H9 (cell line): ENCODE measurements at regions not wholly inside any gene's neighbourhood (a gene's known extent, or its start where the extent isn't known, plus 50 kb on each side); places are given as distances from the start of the nearest gene placed in this dataset.

ENCODE experiments used
- DNase-seq: peaks from one replicate; pipeline ENCODE4 v3.0.0-alpha.2; 2017
- H2AFZ ChIP-seq: one replicate; pipeline ENCODE4 v1.6.1; 2013; ENCODE audit warnings: mild to moderate bottlenecking, low read length, control low read depth, moderate library complexity
- H2AK5ac ChIP-seq: 2 replicates; pipeline ENCODE4 v1.6.1; 2013; ENCODE audit warnings: low read length, control low read depth, mixed read lengths; ENCODE audit not compliant: insufficient read length
- H2BK120ac ChIP-seq: one replicate; pipeline ENCODE4 v1.6.1; 2013; ENCODE audit warnings: low read depth, mild to moderate bottlenecking, low read length, control low read depth, inconsistent platforms; ENCODE audit not compliant: poor library complexity, severe bottlenecking
- H2BK12ac ChIP-seq: 2 replicates; pipeline ENCODE4 v1.6.1; 2013; ENCODE audit warnings: low read length, control low read depth, mixed read lengths, low read depth; ENCODE audit not compliant: insufficient read length
- H2BK15ac ChIP-seq: 2 replicates; pipeline ENCODE4 v1.6.1; 2013; ENCODE audit warnings: low read depth, low read length, control low read depth
- H2BK20ac ChIP-seq: one replicate; pipeline ENCODE4 v1.6.1; 2013; ENCODE audit warnings: low read depth, mild to moderate bottlenecking, low read length, control low read depth, inconsistent platforms; ENCODE audit not compliant: poor library complexity, severe bottlenecking
- H2BK5ac ChIP-seq: 2 replicates; pipeline ENCODE4 v1.6.1; 2013; ENCODE audit warnings: low read length, control low read depth, mixed read lengths; ENCODE audit not compliant: insufficient read length
- H3K14ac ChIP-seq: 2 replicates; pipeline ENCODE4 v1.6.1; 2013; ENCODE audit warnings: low read length, control low read depth; ENCODE audit not compliant: insufficient read depth
- H3K18ac ChIP-seq: 2 replicates; pipeline ENCODE4 v1.6.1; 2013; ENCODE audit warnings: low read depth, mild to moderate bottlenecking, mixed read lengths, low read length, control low read depth; ENCODE audit not compliant: insufficient read length
- H3K23ac ChIP-seq: 2 replicates; pipeline ENCODE4 v1.6.1; 2013; ENCODE audit warnings: low read length, control low read depth, mixed read lengths, low read depth; ENCODE audit not compliant: insufficient read length
- H3K23me2 ChIP-seq: 2 replicates; pipeline ENCODE4 v1.6.1; 2013; ENCODE audit warnings: low read depth, mild to moderate bottlenecking, mixed read lengths, low read length, control low read depth; ENCODE audit not compliant: insufficient read length, poor library complexity, severe bottlenecking
- H3K27ac ChIP-seq: 2 replicates; pipeline ENCODE4 v1.5.1; 2013; ENCODE audit warnings: low read length, control low read depth, mixed read lengths, low read depth; ENCODE audit not compliant: insufficient read length
- H3K27me3 ChIP-seq: 2 replicates; pipeline ENCODE4 v1.6.1; 2013; ENCODE audit warnings: low read length, control low read depth, inconsistent platforms; ENCODE audit not compliant: insufficient read depth
- H3K4ac ChIP-seq: 2 replicates; pipeline ENCODE4 v1.6.1; 2013; ENCODE audit warnings: low read depth, mild to moderate bottlenecking, control low read depth, inconsistent platforms, low read length, moderate library complexity
- H3K4me1 ChIP-seq: 2 replicates; pipeline ENCODE4 v1.6.1; 2013; ENCODE audit warnings: low read length, control low read depth, inconsistent platforms; ENCODE audit not compliant: insufficient read depth
- H3K4me2 ChIP-seq: 2 replicates; pipeline ENCODE4 v1.6.1; 2013; ENCODE audit warnings: low read length, control low read depth, mixed read lengths; ENCODE audit not compliant: insufficient read length, insufficient read depth
- H3K56ac ChIP-seq: 2 replicates; pipeline ENCODE4 v1.6.1; 2013; ENCODE audit warnings: low read depth, mild to moderate bottlenecking, mixed read lengths, low read length, control low read depth; ENCODE audit not compliant: insufficient read length
- H3K79me1 ChIP-seq: 2 replicates; pipeline ENCODE4 v1.6.1; 2013; ENCODE audit warnings: low read depth, mild to moderate bottlenecking, moderate library complexity, low read length, control low read depth, inconsistent platforms; ENCODE audit not compliant: insufficient read depth, poor library complexity, severe bottlenecking
- H3K79me2 ChIP-seq: 2 replicates; pipeline ENCODE4 v1.6.1; 2013; ENCODE audit warnings: low read length, control low read depth, inconsistent platforms; ENCODE audit not compliant: insufficient read depth
- H3K9ac ChIP-seq: 2 replicates; pipeline ENCODE4 v1.6.1; 2013; ENCODE audit warnings: low read length, control low read depth, mixed read lengths; ENCODE audit not compliant: insufficient read length; ENCODE audit errors: extremely low read depth
- H3K9me3 ChIP-seq: one replicate; pipeline ENCODE4 v1.6.1; 2013; ENCODE audit warnings: low read depth, low read length, inconsistent platforms; ENCODE audit not compliant: control insufficient read depth
- H3T11ph ChIP-seq: one replicate; pipeline ENCODE4 v1.6.1; 2013; ENCODE audit warnings: mild to moderate bottlenecking, low read length, control low read depth, inconsistent platforms
- H4K20me1 ChIP-seq: one replicate; pipeline ENCODE4 v1.6.1; 2013; ENCODE audit not compliant: control insufficient read depth, insufficient read length, insufficient read depth
- H4K5ac ChIP-seq: 2 replicates; pipeline ENCODE4 v1.6.1; 2013; ENCODE audit warnings: low read depth, mild to moderate bottlenecking, mixed read lengths, low read length, control low read depth; ENCODE audit not compliant: insufficient read length
- H4K8ac ChIP-seq: replicated peaks from 2 replicates; pipeline ENCODE4 v1.6.1; 2013; ENCODE audit warnings: low read length, control low read depth, mixed read lengths, low read depth; ENCODE audit not compliant: insufficient read length
- H4K91ac ChIP-seq: 2 replicates; pipeline ENCODE4 v1.6.1; 2013; ENCODE audit warnings: low read depth, mild to moderate bottlenecking, moderate library complexity, mixed read lengths, low read length, control low read depth; ENCODE audit not compliant: insufficient read length
- H3K27ac Mint-ChIP-seq, 3 experiments: 2 replicates in 2 of 3; 3 replicates in 1 of 3; pipeline ENCODE4 v1.8.0; 2020 to 2021; ENCODE audit warnings: mixed read lengths in 3 of 3, mild to moderate bottlenecking in 1 of 3, moderate library complexity in 1 of 3
- H3K27me3 Mint-ChIP-seq: 2 replicates; pipeline ENCODE4 v1.8.0; 2021; ENCODE audit warnings: low read depth, mild to moderate bottlenecking, moderate library complexity, mixed read lengths
- H3K36me3 Mint-ChIP-seq, 3 experiments: 2 replicates in 2 of 3; 3 replicates in 1 of 3; pipeline ENCODE4 v1.8.0; 2020 to 2021; ENCODE audit warnings: low read depth in 3 of 3, mixed read lengths in 3 of 3; ENCODE audit not compliant: insufficient read depth in 1 of 3
- H3K4me1 Mint-ChIP-seq, 2 experiments: 2 replicates each; pipeline ENCODE4 v1.8.0; 2020; ENCODE audit warnings: mixed read lengths in 2 of 2
- H3K4me3 Mint-ChIP-seq, 2 experiments: 2 replicates in 1 of 2; 3 replicates in 1 of 2; pipeline ENCODE4 v1.8.0; 2020 to 2021; ENCODE audit warnings: mild to moderate bottlenecking in 2 of 2, mixed read lengths in 2 of 2, moderate library complexity in 1 of 2
- H3K9me3 Mint-ChIP-seq, 2 experiments: 2 replicates in 1 of 2; 3 replicates in 1 of 2; pipeline ENCODE4 v1.8.0; 2020; ENCODE audit warnings: mild to moderate bottlenecking in 2 of 2, mixed read lengths in 2 of 2, moderate library complexity in 1 of 2
- CTCF ChIP-seq: fragments of 200-600 bp; sonication (generic); conservative IDR thresholded peaks from 3 replicates; pipeline ENCODE4 v1.8.0; 2021; ENCODE audit warnings: antibody characterized with exemption, mild to moderate bottlenecking
- WGBS: extraction: QIAGEN DNeasy Blood & Tissue Kit; methylation state at CpG from one replicate; pipeline ENCODE4 v1.1.7; 2013; ENCODE audit warnings: missing lambda C conversion rate, low lambda C conversion rate, mixed read lengths; ENCODE audit not compliant: insufficient read length; ENCODE audit errors: extremely low coverage; 5-methylcytosine and 5-hydroxymethylcytosine counted together

- Mint-ChIP-seq H3K4me3 (no peak overlapping the region), H3K27ac (no peak overlapping the region), H3K27me3 (peaks cover 3% of the 10 kb centered on the region; the same call in 1 of the 2 replicates), H3K36me3 (no peaks in the 10 kb centered on the region; a peak in 1 of 7 replicates), H3K9me3 (no peaks in the 10 kb centered on the region; a peak in 1 of 5 replicates), H3K4me1 (0 out of 4 replicates have a peak, but pooled peaks cover 0 to 4% of the 10 kb centered on the region in 2 experiments)
- Histone ChIP-seq H4K91ac (no peak overlapping the region), H3K56ac (no peak overlapping the region), H2BK15ac (no peak overlapping the region), H4K5ac (no peak overlapping the region), H2BK12ac (no peak overlapping the region), H2BK20ac (no peak overlapping the region), H3K23ac (no peak overlapping the region), H4K8ac (no peak overlapping the region), H2AFZ (no peak overlapping the region), H2BK5ac (no peak overlapping the region), H3T11ph (no peak overlapping the region), H3K4me2 (no peak overlapping the region), H3K9me3 (no peaks in the 10 kb centered on the region), H3K18ac (no peak overlapping the region), H3K79me1 (no peaks in the 10 kb centered on the region), H3K9ac (no peak overlapping the region), H3K23me2 (peaks cover 3% of the 10 kb centered on the region), H2BK120ac (no peak overlapping the region), H3K27me3 (no peaks in the 10 kb centered on the region), H2AK5ac (no peak overlapping the region), H3K79me2 (no peaks in the 10 kb centered on the region), H3K4ac (no peak overlapping the region), H3K4me1 (no peaks in the 10 kb centered on the region), H3K14ac (no peak overlapping the region), H3K27ac (no peak overlapping the region), H4K20me1 (no peaks in the 10 kb centered on the region)
- WGBS = no CpG with 5 or more reads among the region's 6 CpGs
- TF ChIP-seq CTCF = no peak
- no peak for DNase-seq
Measured at GRCh38 chr3:66755924-66756323, 242.2 kb upstream of the KBTBD8 start.
